GM08714 (cell line): ENCODE measurements at regions not wholly inside any gene's neighbourhood (a gene's known extent, or its start where the extent isn't known, plus 50 kb on each side); places are given as distances from the start of the nearest gene placed in this dataset.

ENCODE experiments used
- H3K4me3 ChIP-seq: fragments of 200-500 bp; sonication (Bioruptor generic); 2 replicates; pipeline ENCODE4 v1.5.1; 2014; ENCODE audit warnings: mild to moderate bottlenecking, low read length, inconsistent platforms
- ZNF274 ChIP-seq: IDR thresholded peaks from 2 replicates; pipeline ENCODE4 v1.6.1; 2012; ENCODE audit warnings: mild to moderate bottlenecking, low read depth, low read length

DNA sequence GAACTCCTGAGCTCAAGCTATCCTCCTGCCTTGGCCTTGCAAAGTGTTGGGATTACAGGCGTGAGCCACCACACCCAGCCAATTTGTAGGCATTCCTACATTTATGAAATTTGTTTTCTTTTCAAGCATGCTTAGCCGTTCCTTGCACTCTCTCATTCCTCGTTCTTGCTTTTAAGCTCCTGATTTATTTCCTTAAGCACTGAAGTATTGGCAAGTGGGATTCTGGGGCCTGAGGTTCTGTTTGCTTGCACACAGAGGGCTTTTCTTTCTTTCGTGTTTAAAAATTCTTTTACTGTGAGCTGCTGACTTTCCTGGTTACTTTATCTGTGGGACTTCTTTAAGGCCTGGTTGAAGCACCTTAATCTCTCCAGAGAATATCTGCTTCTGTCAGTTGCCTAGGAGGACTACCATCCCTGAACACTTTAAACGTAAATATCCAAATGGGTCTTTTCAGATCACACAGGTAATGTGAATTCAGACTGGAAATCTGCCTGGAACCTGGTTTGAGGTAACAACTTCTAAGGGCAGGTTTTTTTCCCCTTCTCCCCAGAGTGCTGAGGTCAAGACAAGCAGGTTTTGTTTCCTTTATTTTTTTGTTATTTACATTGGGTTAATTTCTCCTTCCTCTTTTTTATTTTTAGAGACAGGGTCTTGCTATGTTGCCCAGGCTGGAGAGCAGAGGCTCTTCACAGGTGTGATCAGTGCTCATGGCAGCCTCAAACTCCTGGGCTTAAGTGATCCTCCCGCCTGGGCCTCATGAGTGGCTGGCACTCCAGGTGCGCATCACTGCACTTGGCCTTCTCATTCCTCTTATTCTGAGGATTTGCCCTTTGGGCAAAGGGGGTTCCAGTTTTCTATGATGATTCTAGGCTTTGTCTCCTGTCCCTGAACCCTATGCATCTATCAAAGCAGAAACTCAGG lies 102.9 kb downstream of the PFKFB3 start:
- TF ChIP-seq ZNF274 = no peak
- H3K4me3 ChIP-seq = no peak overlapping the region

DNA sequence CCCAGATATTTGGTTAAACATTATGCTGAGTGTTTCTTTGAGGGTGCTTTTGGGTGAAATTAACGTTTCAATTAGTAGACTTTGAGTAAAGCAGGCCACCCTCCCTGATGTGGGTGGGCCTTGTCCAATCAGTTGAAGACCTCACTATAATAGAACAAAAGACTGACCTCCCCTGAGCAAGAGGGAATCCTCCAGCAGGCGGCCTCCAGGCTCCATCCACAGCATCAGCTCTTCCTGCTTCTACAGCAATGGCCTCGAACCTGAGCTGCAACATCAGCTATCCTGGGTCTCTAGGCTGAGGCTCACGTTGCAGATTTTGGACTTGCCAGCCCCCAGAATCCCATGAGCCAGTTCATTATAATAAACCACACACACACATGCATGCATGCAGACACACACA lies 104.2 kb downstream of the PFKFB3 start:
- TF ChIP-seq ZNF274 = no peak
- no peak overlapping the region for H3K4me3 ChIP-seq

GRCh38 chr10:6309816-6310215 lies 107.1 kb downstream of the PFKFB3 start:
- no peak for TF ChIP-seq ZNF274
- no peak overlapping the region for H3K4me3 ChIP-seq

- no peak overlapping the region for H3K4me3 ChIP-seq
- no peak for TF ChIP-seq ZNF274
Measured at GRCh38 chr10:6310977-6311376, 108.2 kb downstream of the PFKFB3 start.

GRCh38 chr10:6311700-6312330 lies 109.1 kb downstream of the PFKFB3 start:
- no peak overlapping the region for H3K4me3 ChIP-seq
- TF ChIP-seq ZNF274 = no peak

GRCh38 chr10:6312636-6313035 lies 109.9 kb downstream of the PFKFB3 start:
- TF ChIP-seq ZNF274 = no peak
- H3K4me3 ChIP-seq = no peak overlapping the region

- no peak for TF ChIP-seq ZNF274
Measured at GRCh38 chr10:6313111-6313895, 110.6 kb downstream of the PFKFB3 start.

GRCh38 chr10:6314620-6315205 lies 112.0 kb downstream of the PFKFB3 start:
- H3K4me3 ChIP-seq = no peak overlapping the region
- no peak for TF ChIP-seq ZNF274

More at GRCh38 chr10:6313111-6313895, 110.6 kb downstream of the PFKFB3 start:
- no peak overlapping the region for H3K4me3 ChIP-seq

DNA sequence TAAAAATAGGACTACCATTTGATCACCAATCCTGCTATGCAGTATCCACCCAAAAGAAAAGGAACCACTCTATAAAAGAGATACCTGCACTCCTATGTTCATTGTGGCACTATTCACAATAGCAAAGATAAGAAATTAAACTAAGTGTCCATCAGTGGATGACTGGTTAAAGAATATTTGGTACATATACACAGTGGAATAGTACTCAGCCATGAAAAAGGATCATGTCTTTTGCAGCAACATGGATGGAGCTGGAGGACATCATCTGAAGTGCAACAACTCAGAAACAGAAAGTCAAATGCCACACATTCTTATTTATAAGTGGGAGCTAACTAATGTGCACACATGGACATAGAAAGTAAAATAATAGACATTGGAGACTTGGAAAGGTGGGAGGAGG lies 116.4 kb downstream of the PFKFB3 start:
- H3K4me3 ChIP-seq = no peak overlapping the region
- TF ChIP-seq ZNF274 = no peak

DNA sequence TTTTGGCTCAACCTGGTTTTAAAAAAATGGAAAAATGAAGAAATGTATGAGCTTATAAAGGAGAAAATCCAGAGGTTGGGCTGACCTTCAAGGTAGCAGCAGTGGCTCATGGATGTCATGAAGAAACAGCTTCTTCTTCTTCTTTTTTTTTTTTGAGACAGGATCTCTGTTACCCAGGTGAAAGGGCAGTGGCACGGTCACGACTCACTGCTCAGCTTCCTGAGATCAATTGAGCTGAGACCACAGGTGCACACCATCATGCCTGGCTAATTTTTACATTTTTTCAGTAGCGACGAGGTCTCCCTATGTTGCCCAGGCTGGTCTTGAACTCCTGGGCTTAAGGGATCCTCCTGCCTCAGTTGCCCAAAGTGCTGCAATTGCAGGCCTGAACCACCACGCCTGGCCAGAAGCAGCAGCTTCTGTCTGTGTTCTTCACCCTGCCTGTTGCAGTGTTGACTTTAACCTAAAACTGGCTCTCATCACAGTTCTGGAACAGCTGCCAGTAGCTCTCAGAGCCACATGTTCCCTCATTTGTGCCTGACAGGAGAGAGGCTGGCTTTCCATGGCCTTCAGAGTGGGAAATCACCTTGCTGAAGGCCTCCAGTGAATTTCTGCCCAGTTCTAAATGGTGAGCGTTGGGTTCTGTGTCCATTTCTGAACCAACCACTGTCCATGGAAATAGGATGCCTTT lies 117.7 kb downstream of the PFKFB3 start:
- no peak for TF ChIP-seq ZNF274

DNA sequence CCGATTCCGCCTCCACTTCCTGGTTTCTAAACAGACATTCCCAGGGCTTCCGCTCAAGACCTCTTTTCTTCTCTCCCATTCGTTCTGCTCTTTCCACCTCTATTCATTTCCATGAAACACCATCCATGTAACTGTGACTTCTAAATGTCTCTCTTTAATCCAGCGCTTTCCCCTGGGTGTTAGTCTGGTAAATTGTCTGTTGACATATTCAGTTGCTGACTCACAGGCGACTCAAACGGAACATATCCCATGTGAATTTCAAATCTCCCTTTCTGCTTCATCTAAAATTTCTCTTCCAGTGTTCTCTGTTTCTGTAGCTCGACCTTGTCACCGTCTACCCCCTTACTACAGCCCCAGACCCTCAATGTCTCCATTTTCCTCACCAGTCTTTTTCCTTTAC lies 119.1 kb downstream of the PFKFB3 start:
- H3K4me3 ChIP-seq = no peak overlapping the region
- TF ChIP-seq ZNF274 = no peak

More for the DNA sequence above, 117.7 kb downstream of the PFKFB3 start:
- H3K4me3 ChIP-seq = no peak overlapping the region

GRCh38 chr10:6322805-6323204 lies 120.1 kb downstream of the PFKFB3 start:
- no peak overlapping the region for H3K4me3 ChIP-seq

GRCh38 chr10:6327961-6328698 lies 125.4 kb downstream of the PFKFB3 start:
- H3K4me3 ChIP-seq = no peak overlapping the region
- no peak for TF ChIP-seq ZNF274

More at GRCh38 chr10:6322805-6323204, 120.1 kb downstream of the PFKFB3 start:
- no peak for TF ChIP-seq ZNF274
